Hematopoietic multipotent progenitor cell treated with erythropoietin and hydrocortisone succinate and interleukin-3 and kit ligand, for 17 days (in vitro differentiated cells): ENCODE measurements at regions not wholly inside any gene's neighbourhood (a gene's known extent, or its start where the extent isn't known, plus 50 kb on each side); places are given as distances from the start of the nearest gene placed in this dataset.

Experiments used
- DNase-seq: peaks from one replicate; pipeline ENCODE4 v3.0.0-alpha.2; 2015; ENCODE audit warnings: low spot score

GRCh38 chr13:31610270-31610998, 128.9 kb upstream of the RXFP2 start:
- no peak for DNase-seq

- DNase-seq: no peak
These were observed 128.1 kb upstream of the RXFP2 start for GRCh38 chr13:31611214-31611613.

- no peak for DNase-seq
These were observed 125.3 kb upstream of the RXFP2 start for GRCh38 chr13:31614073-31614472.

GRCh38 chr13:31614704-31615103, 124.6 kb upstream of the RXFP2 start:
- no peak for DNase-seq

GRCh38 chr13:31625115-31625514, 114.2 kb upstream of the RXFP2 start:
- DNase-seq: no peak

GRCh38 chr13:31627097-31627845, 112.1 kb upstream of the RXFP2 start:
- DNase-seq: no peak

- no peak for DNase-seq
These were observed 110.1 kb upstream of the RXFP2 start for GRCh38 chr13:31629085-31629780.

- no peak for DNase-seq
These were observed 108.3 kb upstream of the RXFP2 start for GRCh38 chr13:31631071-31631470.

GRCh38 chr13:31631746-31632145, 107.6 kb upstream of the RXFP2 start:
- DNase-seq: no peak

GRCh38 chr13:31638577-31638976, 100.7 kb upstream of the RXFP2 start:
- no peak for DNase-seq

- no peak for DNase-seq
These were observed 99.7 kb upstream of the RXFP2 start for GRCh38 chr13:31639443-31640163.

- no peak for DNase-seq
These were observed 89.6 kb upstream of the RXFP2 start for GRCh38 chr13:31649766-31650165.

- DNase-seq: no peak
These were observed 85.6 kb upstream of the RXFP2 start for GRCh38 chr13:31653730-31654129.

- no peak for DNase-seq
These were observed 75.3 kb upstream of the RXFP2 start for GRCh38 chr13:31663880-31664585.

- no peak for DNase-seq
These were observed 68.3 kb upstream of the RXFP2 start for GRCh38 chr13:31670831-31671617.

GRCh38 chr13:31674051-31674450, 65.3 kb upstream of the RXFP2 start:
- DNase-seq: no peak

GRCh38 chr13:31675440-31675953, 63.8 kb upstream of the RXFP2 start:
- DNase-seq: no peak

GRCh38 chr13:31681133-31681532, 58.2 kb upstream of the RXFP2 start:
- no peak for DNase-seq

- no peak for DNase-seq
These were observed 54.9 kb upstream of the RXFP2 start for GRCh38 chr13:31684466-31684865.

GRCh38 chr13:31686670-31687425, 52.5 kb upstream of the RXFP2 start:
- DNase-seq: no peak
